ENCODE measurements at regions not wholly inside any gene's neighbourhood (a gene's known extent, or its start where the extent isn't known, plus 50 kb on each side); places are given as distances from the start of the nearest gene placed in this dataset.

GRCh38 chr9:4923141-4923540 is 61.9 kb upstream of the JAK2 start:
- no peak for TF ChIP-seq CTCFL (IDR thresholded peaks at IDR 0.05; ENCODE audit: borderline replicate concordance, insufficient read depth, low read depth, low read length, poor library complexity, severe bottlenecking)
- no peak for TF ChIP-seq ZNF551 (CRISPR knock-in tag; IDR thresholded peaks at IDR 0.05)
- no peak for TF ChIP-seq SRF (CRISPR knock-in tag; IDR thresholded peaks at IDR 0.05)
- no peak for TF ChIP-seq PHF20 (IDR thresholded peaks at IDR 0.05; ENCODE audit: partially characterized antibody)
- TF ChIP-seq PRDM10 (IDR thresholded peaks at IDR 0.05; ENCODE audit: partially characterized antibody): no peak
- no peak for TF ChIP-seq FOXM1 (IDR thresholded peaks at IDR 0.05; ENCODE audit: low read depth)
- no peak for TF ChIP-seq FOXM1 (CRISPR knock-in tag; IDR thresholded peaks at IDR 0.05; ENCODE audit: low read depth)
- no peak for TF ChIP-seq CHD1 (IDR thresholded peaks at IDR 0.05; ENCODE audit: low read length)
- no peak for TF ChIP-seq POLR2A (conservative IDR thresholded peaks at IDR 0.05)
- no peak for TF ChIP-seq ATF2 (CRISPR knock-in tag; IDR thresholded peaks at IDR 0.05)
- TF ChIP-seq ERF (CRISPR knock-in tag; IDR thresholded peaks at IDR 0.05): no peak
- TF ChIP-seq TAF1 (IDR thresholded peaks at IDR 0.05; ENCODE audit: control insufficient read depth, extremely low read depth, insufficient read depth, low read length, severe bottlenecking): no peak
- TF ChIP-seq TOE1 (IDR thresholded peaks at IDR 0.05; ENCODE audit: borderline replicate concordance): no peak
- TF ChIP-seq TOE1 (CRISPR knock-in tag; IDR thresholded peaks at IDR 0.05; ENCODE audit: borderline replicate concordance, low read depth): no peak
